ENCODE measurements at regions not wholly inside any gene's neighbourhood (a gene's known extent, or its start where the extent isn't known, plus 50 kb on each side); places are given as distances from the start of the nearest gene placed in this dataset.
A peak's percentile ranks its signal among the peaks of the same experiment; 100 is the strongest.
"Not testable (repeated sequence)": the region's sequence is repeated elsewhere in the genome, so short reads cannot be mapped to it uniquely, and the experiment has no call there.

GRCh38 chr2:123493687-123494086, 531.4 kb upstream of the CNTNAP5 start:
- DNase-seq: no peak

GRCh38 chr2:123495241-123495640, 529.8 kb upstream of the CNTNAP5 start:
- DNase-seq: peak; percentile 6

- peak; percentile 28 for DNase-seq
Observed at GRCh38 chr2:123500346-123500745, 524.7 kb upstream of the CNTNAP5 start.

DNA sequence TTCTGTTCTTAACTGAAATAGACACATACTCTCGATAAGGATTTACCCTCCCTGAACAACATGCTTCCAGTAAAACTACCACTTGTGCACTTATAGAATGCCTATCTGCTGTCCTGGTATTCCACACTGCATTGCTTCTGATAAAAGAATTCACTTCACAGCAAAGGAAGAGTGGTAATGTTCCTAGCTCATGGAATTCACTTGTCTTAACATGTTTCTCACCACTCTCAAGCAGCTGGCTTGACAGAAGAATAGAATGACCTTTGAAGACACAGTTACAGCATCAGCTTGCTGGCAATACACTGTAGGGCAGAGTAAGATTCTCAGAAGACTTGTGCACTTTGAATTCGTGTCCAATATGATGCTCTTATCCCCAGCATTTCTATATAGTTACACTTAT, 524.1 kb upstream of the CNTNAP5 start:
- no peak for DNase-seq

GRCh38 chr2:123502931-123503330, 522.2 kb upstream of the CNTNAP5 start:
- DNase-seq: peak; percentile 54

DNA sequence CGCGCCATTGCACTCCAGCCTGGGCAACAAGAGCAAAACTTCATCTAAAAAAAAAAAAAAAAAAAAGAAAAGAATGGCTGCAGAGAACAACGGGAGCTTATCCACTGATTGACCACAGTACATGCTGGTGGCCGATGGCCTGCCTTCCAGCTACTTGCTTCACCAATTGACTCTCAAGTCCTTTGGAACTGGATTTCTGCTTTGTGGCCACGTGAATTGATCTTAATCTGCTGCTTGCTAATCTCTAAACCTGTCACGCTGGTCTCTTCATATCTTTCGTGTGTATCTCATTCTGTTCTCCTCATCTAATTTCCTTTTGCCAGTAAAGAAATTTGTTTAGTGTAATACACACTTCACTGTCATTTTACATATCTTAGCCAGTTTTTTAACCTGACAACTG, 512.5 kb upstream of the CNTNAP5 start:
- no peak for DNase-seq

DNA sequence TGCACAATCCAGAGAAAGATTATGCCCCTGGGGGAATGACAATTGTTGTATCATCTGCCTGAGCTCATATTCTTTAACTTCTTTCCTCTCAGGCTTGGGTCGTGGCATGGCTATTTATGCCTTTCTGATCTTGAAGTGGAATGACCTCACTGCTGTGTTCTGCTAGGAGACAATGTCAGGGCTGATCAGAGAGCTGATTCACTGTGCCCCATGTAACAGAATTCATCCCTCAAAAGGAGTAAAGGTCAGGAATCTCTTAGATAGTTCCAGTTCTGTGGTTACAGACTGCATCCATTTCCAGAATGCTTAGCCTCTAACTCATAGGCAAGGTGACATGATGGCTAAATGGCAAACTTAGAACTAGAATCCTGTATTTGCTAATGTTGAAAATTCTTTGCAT, 511.7 kb upstream of the CNTNAP5 start:
- peak; percentile 53 for DNase-seq

- DNase-seq: no peak
Observed at GRCh38 chr2:123514613-123515207, 510.4 kb upstream of the CNTNAP5 start.

- DNase-seq: peak; percentile 62
Observed at GRCh38 chr2:123518367-123518766, 506.7 kb upstream of the CNTNAP5 start.

- DNase-seq: no peak
Observed at GRCh38 chr2:123521854-123522253, 503.2 kb upstream of the CNTNAP5 start.

DNA sequence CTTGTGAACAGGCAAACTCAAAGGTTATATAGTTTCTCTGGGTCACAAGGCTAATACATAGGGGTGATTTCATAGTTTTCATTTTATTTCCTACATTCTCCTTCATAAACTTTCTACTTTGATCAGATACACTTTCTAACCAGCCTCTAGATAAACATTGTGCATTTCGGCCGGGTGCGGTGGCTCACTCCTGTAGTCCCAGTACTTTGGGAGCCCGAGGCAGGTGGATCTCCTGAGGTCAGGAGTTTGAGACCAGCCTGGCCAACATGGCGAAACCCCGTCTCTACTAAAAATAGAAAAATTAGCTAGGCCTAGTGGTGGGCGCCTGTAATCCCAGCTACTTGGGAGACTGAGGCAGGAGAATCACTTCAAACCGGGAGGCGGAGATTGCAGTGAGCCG, 502.6 kb upstream of the CNTNAP5 start:
- DNase-seq: not testable (repeated sequence)

GRCh38 chr2:123528996-123529707, 495.9 kb upstream of the CNTNAP5 start:
- DNase-seq: no peak

- DNase-seq: no peak
Observed at GRCh38 chr2:123530004-123530403, 495.1 kb upstream of the CNTNAP5 start.

GRCh38 chr2:123532126-123532525, 493.0 kb upstream of the CNTNAP5 start:
- DNase-seq: no peak

GRCh38 chr2:123532994-123533393, 492.1 kb upstream of the CNTNAP5 start:
- DNase-seq: no peak

- peak; percentile 27 for DNase-seq
Observed at GRCh38 chr2:123540291-123540690, 484.8 kb upstream of the CNTNAP5 start.

DNA sequence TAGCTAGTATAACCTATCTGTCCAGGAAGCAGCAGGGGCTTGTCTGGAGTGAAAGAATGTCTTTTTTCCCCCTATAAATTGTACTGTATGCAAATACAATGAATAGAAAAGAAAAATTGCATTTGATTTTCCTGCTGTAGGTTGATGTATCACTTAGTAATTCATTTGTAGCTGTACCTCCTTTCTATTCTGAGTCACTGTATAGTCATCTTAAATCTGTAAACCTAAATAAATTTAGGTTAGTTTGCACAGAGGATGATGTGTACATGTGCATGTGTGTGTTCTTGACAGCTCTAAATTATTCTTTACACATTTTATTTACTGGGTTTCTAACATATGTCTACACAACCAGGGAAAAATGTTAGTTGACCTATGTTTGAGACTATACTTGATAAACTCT, 478.7 kb upstream of the CNTNAP5 start:
- DNase-seq: no peak

DNA sequence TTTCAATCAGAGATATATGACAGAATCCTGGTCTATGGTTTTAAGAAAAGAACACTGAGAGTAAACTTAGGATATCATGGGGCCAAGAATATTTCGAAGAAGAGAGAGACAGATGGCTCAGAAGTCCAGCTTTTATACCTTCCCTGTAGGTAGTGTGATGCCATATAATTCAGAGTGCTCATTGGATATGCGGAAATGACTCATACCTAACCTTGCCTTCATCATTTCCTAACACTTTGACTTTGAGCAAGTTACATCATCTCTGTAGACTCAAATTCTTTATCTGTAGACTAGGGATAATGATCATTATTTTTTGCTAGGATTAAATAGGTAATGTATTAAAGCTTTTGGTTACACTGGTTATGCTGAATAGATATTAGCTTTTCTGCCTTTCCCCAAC, 461.6 kb upstream of the CNTNAP5 start:
- no peak for DNase-seq

GRCh38 chr2:123566291-123566946, 458.7 kb upstream of the CNTNAP5 start:
- no peak for DNase-seq

DNA sequence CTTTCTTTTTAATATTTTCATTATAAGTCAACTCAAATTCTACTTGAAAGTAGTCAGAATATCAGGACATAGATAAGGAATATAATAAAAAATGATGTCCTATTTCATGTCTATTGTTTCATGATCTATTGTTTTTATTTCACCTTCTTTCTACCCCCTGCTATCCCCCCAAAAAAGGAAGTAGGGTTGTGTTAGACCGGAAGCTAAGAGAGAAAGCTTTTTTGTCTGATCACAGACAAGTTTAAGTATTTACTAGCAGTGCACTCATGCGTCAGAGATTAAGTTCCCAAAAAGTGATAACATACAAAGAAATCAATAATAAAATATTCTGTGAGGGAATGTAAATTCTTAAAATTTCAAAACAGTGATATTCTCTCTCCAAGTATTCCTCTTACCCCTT, 447.1 kb upstream of the CNTNAP5 start:
- no peak for DNase-seq

DNA sequence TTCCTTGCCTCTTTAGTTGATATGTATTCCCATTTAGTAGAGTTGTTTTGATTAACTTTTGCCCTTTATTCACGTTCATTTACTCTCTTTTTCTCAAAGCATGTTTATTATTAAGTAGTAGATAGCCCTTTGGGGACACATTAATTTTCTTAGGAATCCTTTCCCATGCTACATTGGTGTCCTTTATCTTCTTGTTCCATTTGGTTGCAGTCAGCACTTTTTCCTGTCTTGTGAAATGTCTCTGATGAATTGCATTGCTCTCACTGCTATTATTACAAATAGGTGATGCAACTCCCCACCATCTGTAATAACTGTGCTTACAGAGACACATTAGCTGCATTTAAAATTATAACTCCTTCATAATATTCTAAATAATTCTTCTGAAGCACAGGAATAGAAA, 428.5 kb upstream of the CNTNAP5 start:
- DNase-seq: no peak

GRCh38 chr2:123597988-123598387, 427.1 kb upstream of the CNTNAP5 start:
- DNase-seq: no peak

DNA sequence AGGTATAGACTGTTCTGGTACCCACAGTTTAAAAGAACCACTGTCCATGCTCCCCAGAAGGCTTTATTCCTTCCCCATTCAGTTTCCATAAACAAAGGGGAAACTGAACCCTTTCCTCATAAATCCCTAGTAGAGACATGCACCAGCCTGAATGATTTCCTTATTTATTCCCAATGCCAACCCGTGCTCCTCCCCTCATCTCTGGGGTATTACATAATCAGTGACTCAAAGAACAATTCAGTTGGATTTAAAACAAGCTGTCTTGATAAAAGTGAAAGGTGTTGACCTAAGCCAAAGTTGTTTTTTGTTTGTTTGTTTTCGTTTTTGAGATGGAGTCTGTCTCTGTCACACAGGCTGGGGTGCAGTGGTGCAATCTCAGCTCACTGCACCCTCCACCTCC, 418.5 kb upstream of the CNTNAP5 start:
- no peak for DNase-seq

- DNase-seq: no peak
Observed at GRCh38 chr2:123609077-123609476, 416.0 kb upstream of the CNTNAP5 start.
